OCI-LY7 (cell line): ENCODE measurements at regions not wholly inside any gene's neighbourhood (a gene's known extent, or its start where the extent isn't known, plus 50 kb on each side); places are given as distances from the start of the nearest gene placed in this dataset.

Experiments
- BruUV-seq: library from RNA; stranded (reverse); fragments of 400-500 nt; replicated peaks from 2 replicates; lab custom pipeline; 2021; lab: Mats Ljungman, UMichigan
- CTCF ChIA-PET: fragments of 300-600 bp; sonication (Branson Sonifier 250); formaldehyde crosslinking; loops from one replicate; lab custom pipeline; 2022; ENCODE audit warnings: antibody characterized with exemption; ENCODE audit not compliant: unreplicated experiment; lab: Charles Lee
- POLR2A ChIA-PET: fragments of 300-600 bp; sonication (Branson Sonifier 250); formaldehyde crosslinking; loops from one replicate; lab custom pipeline; 2022; ENCODE audit warnings: antibody characterized with exemption; lab: Charles Lee
- DNase-seq: peaks from one replicate; pipeline ENCODE4 v3.0.0-alpha.2; 2015; ENCODE audit warnings: low spot score
- H2AFZ ChIP-seq: fragments of 200-600 bp; sonication (generic), shearing (Covaris generic); 2 replicates; pipeline ENCODE4 v1.6.1; 2014; ENCODE audit warnings: mild to moderate bottlenecking, antibody characterized with exemption, low read length, moderate library complexity
- H3K27ac ChIP-seq: fragments of 200-600 bp; sonication (generic); 2 replicates; pipeline ENCODE4 v1.5.1; 2014; ENCODE audit warnings: mixed run types, low read depth, mild to moderate bottlenecking, moderate library complexity, low read length, inconsistent platforms; ENCODE audit not compliant: poor library complexity, severe bottlenecking
- H3K36me3 ChIP-seq: fragments of 200-600 bp; sonication (generic); 2 replicates; pipeline ENCODE4 v1.6.1; 2014; ENCODE audit warnings: mild to moderate bottlenecking, antibody characterized with exemption, low read length, moderate library complexity, mixed read lengths; ENCODE audit not compliant: insufficient read depth
- H3K4me1 ChIP-seq: fragments of 200-600 bp; sonication (generic); 2 replicates; pipeline ENCODE4 v1.5.1; 2014; ENCODE audit warnings: mild to moderate bottlenecking, low read length; ENCODE audit not compliant: insufficient read depth, poor library complexity, severe bottlenecking
- H3K4me2 ChIP-seq: fragments of 200-600 bp; sonication (generic); 2 replicates; pipeline ENCODE4 v1.6.1; 2014; ENCODE audit warnings: mild to moderate bottlenecking, low read length
- H3K4me3 ChIP-seq: fragments of 200-600 bp; sonication (generic); 2 replicates; pipeline ENCODE4 v1.5.1; 2014; ENCODE audit warnings: mild to moderate bottlenecking, low read depth, low read length; ENCODE audit not compliant: poor library complexity, severe bottlenecking
- H3K79me2 ChIP-seq: fragments of 200-600 bp; sonication (generic); 2 replicates; pipeline ENCODE4 v1.6.1; 2016; ENCODE audit warnings: low read depth, mild to moderate bottlenecking, low read length, moderate library complexity, mixed read lengths; ENCODE audit not compliant: insufficient read depth
- H3K9me2 ChIP-seq: fragments of 200-600 bp; sonication (generic); 2 replicates; pipeline ENCODE4 v1.6.1; 2016; ENCODE audit warnings: mild to moderate bottlenecking, low read length, mixed read lengths; ENCODE audit not compliant: insufficient read depth
- H3K9me3 ChIP-seq: fragments of 200-600 bp; sonication (generic); 2 replicates; pipeline ENCODE4 v1.6.1; 2014; ENCODE audit warnings: mild to moderate bottlenecking, mixed run types, low read length, mixed read lengths
- H4K20me1 ChIP-seq: fragments of 200-600 bp; sonication (generic); 2 replicates; pipeline ENCODE4 v1.6.1; 2014; ENCODE audit warnings: mild to moderate bottlenecking, antibody characterized with exemption, low read length, moderate library complexity, mixed read lengths; ENCODE audit not compliant: insufficient read depth
- EZH2phosphoT487 ChIP-seq: fragments of 200-600 bp; sonication (generic); IDR thresholded peaks from 2 replicates; pipeline ENCODE4 v1.6.1; 2018; ENCODE audit warnings: low read depth, borderline replicate concordance, mild to moderate bottlenecking, mixed run types, antibody characterized with exemption, low read length, moderate library complexity, mixed read lengths
- intact Hi-C: fragments of 100-400 bp; cut with micrococcal nuclease; formaldehyde crosslinking; loops from one replicate; pipeline ENCODE4 v1.10.0; 2022; ENCODE audit not compliant: unreplicated experiment
- TF ChIP-seq, protein P1 (sequence below): fragments of 200-600 bp; sonication (generic); conservative IDR thresholded peaks from 2 replicates; pipeline ENCODE4 v1.5.1; 2014; ENCODE audit warnings: mild to moderate bottlenecking, antibody characterized with exemption, low read length, moderate library complexity, mixed read lengths

DNA sequence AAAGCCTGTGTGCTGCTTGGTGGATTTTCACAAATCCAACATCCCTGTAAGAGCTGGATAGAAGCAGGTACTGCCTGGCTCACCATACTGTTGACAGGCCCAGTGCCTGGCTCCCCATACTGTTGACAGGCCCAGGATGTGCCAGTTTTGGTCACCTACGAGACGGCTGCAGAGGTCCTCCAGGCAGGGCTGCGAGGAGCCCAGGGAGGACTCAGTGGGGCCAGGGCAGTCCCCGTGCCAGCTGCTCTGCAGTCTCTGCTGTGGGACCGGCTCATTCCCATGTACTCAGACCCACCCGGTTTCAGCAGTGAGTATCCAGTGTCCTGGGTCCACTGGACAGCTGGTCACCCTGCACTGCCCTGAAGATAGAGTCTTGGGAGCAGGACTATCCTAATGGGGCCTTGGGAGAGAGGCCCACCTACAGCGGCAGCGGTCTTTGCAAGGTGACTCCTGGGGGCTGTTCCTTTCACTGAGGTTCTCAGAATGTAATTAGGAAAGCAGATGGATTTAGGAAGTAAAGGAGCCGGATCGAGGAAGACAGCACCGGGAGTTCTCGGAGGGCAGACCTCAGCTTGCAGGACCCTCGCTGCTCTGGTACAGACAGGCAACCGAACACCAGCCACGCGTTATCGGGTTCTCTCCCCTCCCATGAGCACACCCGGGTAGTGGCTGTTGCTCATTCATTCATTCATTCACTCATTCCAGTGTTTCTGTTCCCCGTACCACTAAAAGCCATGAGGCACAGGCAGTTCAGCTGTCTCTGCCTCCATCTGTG lies 106.1 kb downstream of the CTTN start:
- no peaks in the 10 kb centered on the region for H3K36me3 ChIP-seq
- no peak overlapping the region for H3K4me3 ChIP-seq
- H3K27ac ChIP-seq, result no peak overlapping the region
- H3K9me3 ChIP-seq, result no peaks in the 10 kb centered on the region
- no peak for DNase-seq
- H3K4me1 ChIP-seq, result no peaks in the 10 kb centered on the region
- ChIA-PET CTCF (no interaction called here), POLR2A (no interaction called here)
- TF ChIP-seq, protein P1, sequence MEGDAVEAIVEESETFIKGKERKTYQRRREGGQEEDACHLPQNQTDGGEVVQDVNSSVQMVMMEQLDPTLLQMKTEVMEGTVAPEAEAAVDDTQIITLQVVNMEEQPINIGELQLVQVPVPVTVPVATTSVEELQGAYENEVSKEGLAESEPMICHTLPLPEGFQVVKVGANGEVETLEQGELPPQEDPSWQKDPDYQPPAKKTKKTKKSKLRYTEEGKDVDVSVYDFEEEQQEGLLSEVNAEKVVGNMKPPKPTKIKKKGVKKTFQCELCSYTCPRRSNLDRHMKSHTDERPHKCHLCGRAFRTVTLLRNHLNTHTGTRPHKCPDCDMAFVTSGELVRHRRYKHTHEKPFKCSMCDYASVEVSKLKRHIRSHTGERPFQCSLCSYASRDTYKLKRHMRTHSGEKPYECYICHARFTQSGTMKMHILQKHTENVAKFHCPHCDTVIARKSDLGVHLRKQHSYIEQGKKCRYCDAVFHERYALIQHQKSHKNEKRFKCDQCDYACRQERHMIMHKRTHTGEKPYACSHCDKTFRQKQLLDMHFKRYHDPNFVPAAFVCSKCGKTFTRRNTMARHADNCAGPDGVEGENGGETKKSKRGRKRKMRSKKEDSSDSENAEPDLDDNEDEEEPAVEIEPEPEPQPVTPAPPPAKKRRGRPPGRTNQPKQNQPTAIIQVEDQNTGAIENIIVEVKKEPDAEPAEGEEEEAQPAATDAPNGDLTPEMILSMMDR, result no peak
- TF ChIP-seq EZH2phosphoT487, result no peak
- no peaks in the 10 kb centered on the region for H4K20me1 ChIP-seq
- no TSS peak for BruUV-seq
- H3K79me2 ChIP-seq, result no peaks in the 10 kb centered on the region
- no peak overlapping the region for H3K4me2 ChIP-seq
- intact Hi-C loops, result no loop called here
- H3K9me2 ChIP-seq, result no peaks in the 10 kb centered on the region
- no peak overlapping the region for H2AFZ ChIP-seq

DNA sequence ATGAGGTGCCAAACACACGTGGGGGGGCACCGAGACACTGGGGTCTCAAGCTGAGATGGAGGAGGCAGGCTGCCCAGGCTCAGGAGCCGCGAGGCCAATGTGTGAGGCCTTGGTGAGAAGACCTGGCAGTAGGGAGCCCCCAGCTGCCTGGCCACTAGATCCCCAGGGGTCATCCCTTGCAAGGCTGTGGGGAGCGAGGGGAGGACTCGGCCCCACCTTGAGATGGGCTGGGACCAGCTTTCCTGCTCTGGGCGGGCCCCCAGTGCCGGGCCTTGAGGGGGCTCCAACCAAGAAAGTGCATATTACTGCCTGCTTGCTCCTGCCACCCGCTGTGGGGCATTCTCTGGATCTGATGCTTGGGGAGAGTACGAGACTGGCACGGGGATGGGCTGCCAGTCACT lies 107.0 kb downstream of the CTTN start:
- Histone ChIP-seq H3K27ac (no peak overlapping the region), H3K4me2 (no peak overlapping the region), H3K79me2 (no peaks in the 10 kb centered on the region), H2AFZ (no peak overlapping the region), H3K4me1 (no peaks in the 10 kb centered on the region), H3K9me3 (no peaks in the 10 kb centered on the region), H3K9me2 (no peaks in the 10 kb centered on the region), H3K4me3 (no peak overlapping the region), H3K36me3 (no peaks in the 10 kb centered on the region), H4K20me1 (no peaks in the 10 kb centered on the region)
- TF ChIP-seq, protein P1, result no peak
- no peak for TF ChIP-seq EZH2phosphoT487
- BruUV-seq, result no TSS peak
- CTCF ChIA-PET, result no interaction called here
- POLR2A ChIA-PET, result no interaction called here
- DNase-seq, result no peak
- intact Hi-C loops, result no loop called here

DNA sequence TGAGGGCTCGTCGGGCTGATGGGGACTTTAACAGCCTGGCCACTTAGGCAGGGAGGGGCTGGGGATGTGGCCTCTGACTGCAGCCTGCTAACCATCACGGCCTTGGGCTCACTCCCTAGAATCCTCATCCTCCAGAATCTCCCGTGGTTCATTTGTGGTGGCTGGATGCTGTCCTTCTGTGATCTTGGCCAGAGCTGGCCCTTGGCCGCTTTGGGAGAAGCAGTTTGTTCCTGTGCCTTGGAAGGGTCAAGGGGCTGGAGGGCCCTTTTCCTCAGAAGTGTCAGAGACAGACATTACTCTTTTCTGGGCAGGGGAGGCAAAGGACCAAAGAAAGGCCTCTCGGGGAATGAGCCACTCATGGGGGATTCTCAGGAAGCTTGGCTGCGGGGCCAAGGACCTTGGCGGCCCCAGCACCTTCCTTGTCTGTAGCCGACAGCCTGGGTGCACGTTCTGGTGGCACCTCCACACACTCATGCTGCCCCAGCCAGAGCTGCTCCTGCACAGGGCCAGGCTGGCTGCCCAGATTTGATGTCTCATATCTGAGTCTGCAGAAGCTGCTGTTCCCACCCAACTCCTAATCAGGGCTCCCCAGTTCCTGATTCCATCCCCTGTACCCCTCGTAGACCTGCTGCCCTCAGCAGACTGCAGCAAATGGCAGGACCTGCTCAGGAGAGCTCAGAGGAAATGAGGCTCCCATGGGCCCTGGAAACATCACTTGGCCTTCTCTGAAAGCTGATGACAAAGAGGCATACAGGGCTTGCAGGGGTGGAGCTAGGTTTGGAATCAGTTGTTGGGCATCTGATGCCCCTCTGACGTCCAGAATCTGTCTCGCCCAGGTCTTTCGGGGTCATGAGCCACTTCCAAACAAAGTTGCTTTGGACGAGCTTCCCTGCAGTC lies 107.7 kb downstream of the CTTN start:
- H3K4me1 ChIP-seq, result no peaks in the 10 kb centered on the region
- POLR2A ChIA-PET, result no interaction called here
- no peak for DNase-seq
- TF ChIP-seq, protein P1, result no peak
- H3K4me2 ChIP-seq, result no peak overlapping the region
- no peak overlapping the region for H3K4me3 ChIP-seq
- CTCF ChIA-PET, result no interaction called here
- no peaks in the 10 kb centered on the region for H3K36me3 ChIP-seq
- H3K9me2 ChIP-seq, result no peaks in the 10 kb centered on the region
- H3K9me3 ChIP-seq, result no peaks in the 10 kb centered on the region
- H3K27ac ChIP-seq, result no peak overlapping the region
- no peak overlapping the region for H2AFZ ChIP-seq
- intact Hi-C loops, result no loop called here
- H3K79me2 ChIP-seq, result no peaks in the 10 kb centered on the region
- no TSS peak for BruUV-seq
- H4K20me1 ChIP-seq, result no peaks in the 10 kb centered on the region
